Endothelial cell of umbilical vein (primary cell): ENCODE measurements at regions not wholly inside any gene's neighbourhood (a gene's known extent, or its start where the extent isn't known, plus 50 kb on each side); places are given as distances from the start of the nearest gene placed in this dataset.

Experiments
- BruUV-seq: library from RNA; stranded (reverse); fragments of 400-500 nt; replicated peaks from 2 replicates; lab custom pipeline; 2021; lab: Mats Ljungman, UMichigan
- CTCF ChIA-PET: fragments of 300-600, 350-600 bp; sonication (Branson Sonifier 250); formaldehyde crosslinking; loops from one replicate; lab custom pipeline; 2021; ENCODE audit warnings: antibody characterized with exemption, inconsistent platforms; lab: Charles Lee
- POLR2A ChIA-PET: fragments of 300-600, 350-600 bp; sonication (Branson Sonifier 250); formaldehyde crosslinking; loops from one replicate; lab custom pipeline; 2021; ENCODE audit warnings: antibody characterized with exemption, inconsistent platforms; lab: Charles Lee
- DNase-seq: peaks from one replicate; pipeline ENCODE4 v3.0.0-alpha.2; 2011; ENCODE audit warnings: low read depth, low spot score
- FAIRE-seq: peaks from 2 replicates; lab custom pipeline; 2011; peaks lifted over from hg19 to GRCh38; lab: Jason Lieb, UNC
- H2AFZ ChIP-seq: 2 replicates; pipeline ENCODE4 v1.6.0; 2012; ENCODE audit warnings: low read depth, low read length, control low read depth, inconsistent platforms
- H3K27ac ChIP-seq: 2 replicates; pipeline ENCODE4 v1.5.1; 2011; ENCODE audit warnings: low read depth, mild to moderate bottlenecking, control low read depth, low read length, moderate library complexity; ENCODE audit not compliant: insufficient read depth
- H3K27me3 ChIP-seq, 2 experiments: 2 replicates each; pipeline versions ENCODE4 v1.6.0 to v1.6.1; 2011; ENCODE audit warnings: low read length in 2 of 2, mixed read lengths in 1 of 2; ENCODE audit not compliant: control insufficient read depth in 2 of 2, insufficient read depth in 2 of 2
- H3K36me3 ChIP-seq, 2 experiments: 2 replicates in 1 of 2; 3 replicates in 1 of 2; pipeline ENCODE4 v1.5.1; 2011; ENCODE audit warnings: low read length in 2 of 2, mild to moderate bottlenecking in 1 of 2, moderate library complexity in 1 of 2; ENCODE audit not compliant: control insufficient read depth in 2 of 2, insufficient read depth in 2 of 2; ENCODE audit errors: extremely low read depth in 1 of 2
- H3K4me1 ChIP-seq: 3 replicates; pipeline ENCODE4 v1.5.1; 2011; ENCODE audit warnings: mild to moderate bottlenecking, low read length; ENCODE audit not compliant: control insufficient read depth, insufficient read depth; ENCODE audit errors: extremely low read depth
- H3K4me2 ChIP-seq: 2 replicates; pipeline ENCODE4 v1.6.1; 2011; ENCODE audit warnings: low read length, control low read depth, mixed read lengths; ENCODE audit not compliant: insufficient read depth
- H3K4me3 ChIP-seq, 3 experiments: fragments of 200-600 bp in 1 of 3; sonication (generic), shearing (Covaris generic) in 1 of 3; replicated peaks in 1 of 3; 2 replicates each; pipeline ENCODE4 v1.5.1; 2011 to 2016; ENCODE audit warnings: control low read depth in 3 of 3, low read length in 3 of 3, mild to moderate bottlenecking in 2 of 3, inconsistent platforms in 1 of 3, low read depth in 1 of 3, moderate library complexity in 1 of 3; ENCODE audit not compliant: insufficient read depth in 1 of 3
- H3K79me2 ChIP-seq: 2 replicates; pipeline ENCODE4 v1.6.0; 2012; ENCODE audit warnings: low read length, inconsistent platforms; ENCODE audit not compliant: control insufficient read depth, insufficient read depth
- H3K9ac ChIP-seq: replicated peaks from 2 replicates; pipeline ENCODE3; 2011; ENCODE audit warnings: low read length, control low read depth; ENCODE audit not compliant: insufficient read depth; ENCODE audit errors: extremely low read depth
- H3K9me1 ChIP-seq: replicated peaks from 3 replicates; pipeline ENCODE4 v1.6.0; 2011; ENCODE audit warnings: mild to moderate bottlenecking, low read length; ENCODE audit not compliant: control insufficient read depth, insufficient read depth; ENCODE audit errors: extremely low read depth
- H3K9me3 ChIP-seq: replicated peaks from 2 replicates; pipeline ENCODE4 v1.5.1; 2012; ENCODE audit warnings: low read length, inconsistent platforms; ENCODE audit not compliant: control insufficient read depth, insufficient read depth
- H4K20me1 ChIP-seq: replicated peaks from 2 replicates; pipeline ENCODE3; 2011; ENCODE audit warnings: mild to moderate bottlenecking, low read length; ENCODE audit not compliant: control insufficient read depth, insufficient read depth; ENCODE audit errors: extremely low read depth
- CTCF ChIP-seq, 2 donors: IDR thresholded peaks; 1 replicate in 1 of 2; 2 replicates in 1 of 2; pipeline ENCODE4 v1.5.1; 2011; ENCODE audit warnings: low read length in 2 of 2, mild to moderate bottlenecking in 2 of 2, moderate library complexity in 2 of 2, control low read depth in 1 of 2, inconsistent platforms in 1 of 2, low read depth in 1 of 2; ENCODE audit not compliant: insufficient read depth in 1 of 2; ENCODE audit errors: extremely low read depth in 1 of 2
- EZH2 ChIP-seq: IDR thresholded peaks from 2 replicates; pipeline ENCODE4 v1.6.1; 2012; ENCODE audit warnings: borderline replicate concordance, low read depth, mild to moderate bottlenecking, moderate library complexity, low read length, inconsistent platforms; ENCODE audit not compliant: severe bottlenecking
- JUN ChIP-seq: IDR thresholded peaks from 2 replicates; pipeline ENCODE4 v1.6.1; 2011; ENCODE audit warnings: borderline replicate concordance, low read depth; ENCODE audit not compliant: insufficient read length, insufficient read depth
- POLR2A ChIP-seq: IDR thresholded peaks from 2 replicates; pipeline ENCODE4 v1.6.1; 2012; ENCODE audit warnings: low read depth, mild to moderate bottlenecking, control low read depth, low read length
- POLR2AphosphoS5 ChIP-seq: IDR thresholded peaks from 2 replicates; pipeline ENCODE4 v1.6.1; 2012; ENCODE audit warnings: low read depth, mild to moderate bottlenecking, control low read depth, low read length, moderate library complexity; ENCODE audit not compliant: insufficient read depth
- dilution Hi-C: fragments of 300-500 bp; cut with MboI; formaldehyde crosslinking; loops from one replicate; pipeline ENCODE4 v1.15.0; 2019; ENCODE audit warnings: low sequenced_read_pairs; ENCODE audit not compliant: extremely low pct_ligation_motif_present
- intact Hi-C: fragments of 100-400 bp; cut with micrococcal nuclease; formaldehyde crosslinking; loops from one replicate; pipeline ENCODE4 v1.10.0; 2022
- TF ChIP-seq, protein P1 (sequence below): IDR thresholded peaks from 2 replicates; pipeline ENCODE4 v1.6.1; 2011; ENCODE audit not compliant: insufficient read depth, insufficient read length

DNA sequence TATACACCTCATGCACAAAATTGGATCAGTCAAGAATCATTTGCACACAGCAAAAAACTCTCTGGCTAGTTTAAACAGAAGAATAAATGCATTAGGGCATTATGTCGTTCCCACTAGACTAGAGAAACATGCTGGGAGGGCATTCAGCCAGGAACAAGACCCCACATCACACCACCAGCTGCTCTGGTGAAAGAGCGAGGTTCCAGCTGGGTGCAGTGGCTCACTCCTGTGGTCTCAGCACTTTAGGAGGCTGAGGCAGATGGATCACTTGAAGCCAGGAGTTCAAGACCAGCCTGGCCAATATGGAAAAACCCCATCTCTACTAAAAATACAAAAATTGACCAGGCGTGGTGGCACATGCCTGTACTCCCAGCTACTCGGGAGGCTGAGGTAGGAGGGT lies 52.1 kb upstream of the BACE2 start:
- dilution Hi-C loops (no loop called here), intact Hi-C loops (no loop called here)
- no peak for DNase-seq
- Histone ChIP-seq H3K4me2 (no peak overlapping the region), H3K36me3 (no peaks in the 10 kb centered on the region), H3K4me1 (no peaks in the 10 kb centered on the region), H3K9ac (no peak overlapping the region), H2AFZ (no peak overlapping the region), H3K79me2 (no peaks in the 10 kb centered on the region), H3K27me3 (no peaks in the 10 kb centered on the region), H4K20me1 (no peaks in the 10 kb centered on the region), H3K9me1 (no peaks in the 10 kb centered on the region), H3K9me3 (no peaks in the 10 kb centered on the region), H3K27ac (no peak overlapping the region), H3K4me3 (no peak overlapping the region)
- no peak for FAIRE-seq
- TF ChIP-seq EZH2 (no peak), POLR2AphosphoS5 (no peak), CTCF (IDR thresholded peaks at IDR 0.05; ENCODE audit: extremely low read depth in 1 of 2, insufficient read depth in 1 of 2, low read depth in 1 of 2, low read length in 2 of 2) (no peak), JUN (no peak), POLR2A (no peak)
- TF ChIP-seq, protein P1, sequence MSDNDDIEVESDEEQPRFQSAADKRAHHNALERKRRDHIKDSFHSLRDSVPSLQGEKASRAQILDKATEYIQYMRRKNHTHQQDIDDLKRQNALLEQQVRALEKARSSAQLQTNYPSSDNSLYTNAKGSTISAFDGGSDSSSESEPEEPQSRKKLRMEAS = no peak
- no TSS peak for BruUV-seq
- CTCF ChIA-PET = no interaction called here
- POLR2A ChIA-PET = no interaction called here
